ENCODE measurements at regions not wholly inside any gene's neighbourhood (a gene's known extent, or its start where the extent isn't known, plus 50 kb on each side); places are given as distances from the start of the nearest gene placed in this dataset.

DNA sequence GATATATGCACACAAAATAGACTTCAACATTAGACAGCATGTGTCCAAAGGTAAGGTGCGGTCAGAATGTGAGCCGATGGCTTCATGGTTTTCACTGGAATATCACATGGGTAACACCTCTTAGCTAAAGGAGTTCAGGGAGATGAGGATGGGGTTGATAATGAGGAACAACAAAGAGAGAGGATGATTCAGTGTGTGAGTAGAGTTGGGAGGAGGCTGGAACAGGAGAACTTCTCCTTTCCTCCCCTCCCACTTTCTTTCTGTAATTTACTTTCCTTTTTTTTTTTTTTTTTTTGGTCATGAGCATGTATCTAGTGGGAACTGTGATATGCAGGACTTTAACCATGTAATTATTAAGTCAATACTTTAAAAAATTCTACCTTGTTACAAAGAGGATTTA lies 99.4 kb downstream of the FASLG start:
- Histone ChIP-seq H3K4me1 (ENCODE audit: insufficient read depth, poor library complexity, severe bottlenecking) (no peaks in the 10 kb centered on the region), H3K9me3 (ENCODE audit: severe bottlenecking) (no peaks in the 10 kb centered on the region), H3K36me3 (ENCODE audit: low read depth) (no peaks in the 10 kb centered on the region), H3K27ac (ENCODE audit: poor library complexity, severe bottlenecking) (no peak overlapping the region), H3K27me3 (ENCODE audit: insufficient read depth, poor library complexity, severe bottlenecking) (no peaks in the 10 kb centered on the region), H3K4me3 (ENCODE audit: severe bottlenecking) (no peak overlapping the region)
- no peak for ATAC-seq (ENCODE audit: low read depth)
- no peak for DNase-seq (ENCODE audit: low spot score)
- TF ChIP-seq, protein P1, sequence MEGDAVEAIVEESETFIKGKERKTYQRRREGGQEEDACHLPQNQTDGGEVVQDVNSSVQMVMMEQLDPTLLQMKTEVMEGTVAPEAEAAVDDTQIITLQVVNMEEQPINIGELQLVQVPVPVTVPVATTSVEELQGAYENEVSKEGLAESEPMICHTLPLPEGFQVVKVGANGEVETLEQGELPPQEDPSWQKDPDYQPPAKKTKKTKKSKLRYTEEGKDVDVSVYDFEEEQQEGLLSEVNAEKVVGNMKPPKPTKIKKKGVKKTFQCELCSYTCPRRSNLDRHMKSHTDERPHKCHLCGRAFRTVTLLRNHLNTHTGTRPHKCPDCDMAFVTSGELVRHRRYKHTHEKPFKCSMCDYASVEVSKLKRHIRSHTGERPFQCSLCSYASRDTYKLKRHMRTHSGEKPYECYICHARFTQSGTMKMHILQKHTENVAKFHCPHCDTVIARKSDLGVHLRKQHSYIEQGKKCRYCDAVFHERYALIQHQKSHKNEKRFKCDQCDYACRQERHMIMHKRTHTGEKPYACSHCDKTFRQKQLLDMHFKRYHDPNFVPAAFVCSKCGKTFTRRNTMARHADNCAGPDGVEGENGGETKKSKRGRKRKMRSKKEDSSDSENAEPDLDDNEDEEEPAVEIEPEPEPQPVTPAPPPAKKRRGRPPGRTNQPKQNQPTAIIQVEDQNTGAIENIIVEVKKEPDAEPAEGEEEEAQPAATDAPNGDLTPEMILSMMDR (IDR thresholded peaks at IDR 0.05; ENCODE audit: poor library complexity, severe bottlenecking): no peak

- DNase-seq (ENCODE audit: low spot score) (no peak), ATAC-seq (ENCODE audit: low read depth) (no peak)
- no peak overlapping the region for H3K27ac ChIP-seq (ENCODE audit: poor library complexity, severe bottlenecking)
- H3K4me3 ChIP-seq (ENCODE audit: severe bottlenecking): no peak overlapping the region
- no peaks in the 10 kb centered on the region for H3K36me3 ChIP-seq (ENCODE audit: low read depth)
- TF ChIP-seq, protein P1 (IDR thresholded peaks at IDR 0.05; ENCODE audit: poor library complexity, severe bottlenecking): no peak
- no peaks in the 10 kb centered on the region for H3K9me3 ChIP-seq (ENCODE audit: severe bottlenecking)
- H3K4me1 ChIP-seq (ENCODE audit: insufficient read depth, poor library complexity, severe bottlenecking): no peaks in the 10 kb centered on the region
- no peaks in the 10 kb centered on the region for H3K27me3 ChIP-seq (ENCODE audit: insufficient read depth, poor library complexity, severe bottlenecking)
These were observed 101.2 kb downstream of the FASLG start for GRCh38 chr1:172760121-172760520.

DNA sequence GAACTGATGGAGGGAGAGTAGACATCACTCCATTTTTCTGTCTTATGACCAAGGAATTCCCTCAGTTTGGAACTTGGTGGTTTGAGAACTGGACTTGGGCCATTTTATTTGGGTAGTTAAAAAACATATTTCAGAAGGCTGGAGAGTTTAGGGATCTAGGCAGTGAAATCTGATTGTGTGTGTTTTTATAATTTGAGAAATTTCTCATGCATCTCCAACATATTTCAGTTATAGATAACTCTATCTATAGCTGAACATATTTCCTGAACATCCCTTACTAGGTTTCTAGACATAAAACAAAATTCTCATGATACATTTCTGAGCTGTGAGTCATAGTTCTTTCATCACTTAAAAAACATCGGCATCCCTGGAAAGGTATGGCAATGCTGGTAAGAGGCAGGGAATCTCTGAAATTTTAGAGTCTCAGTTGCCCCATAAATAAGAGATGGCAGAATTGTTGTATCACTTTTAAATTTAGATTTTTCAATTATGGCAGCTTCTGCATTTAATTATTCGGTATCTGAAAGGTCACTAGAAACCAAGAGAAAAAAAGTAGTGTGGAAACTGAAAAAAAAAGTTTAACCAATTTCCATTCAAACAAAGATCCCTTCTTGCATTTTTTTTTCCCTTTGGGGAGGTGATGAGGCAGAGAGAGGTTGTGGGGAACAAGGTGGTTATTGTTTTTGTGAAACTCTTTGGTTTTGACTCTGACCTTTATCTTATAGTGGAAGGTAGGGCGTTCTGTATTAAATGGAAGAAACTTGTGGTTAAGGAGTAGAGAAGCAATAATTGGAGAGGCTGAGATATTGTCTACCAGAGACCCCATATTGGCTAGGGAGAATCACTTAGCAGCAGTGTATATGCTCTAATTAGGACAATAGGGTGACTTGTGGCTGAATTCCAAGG lies 102.9 kb downstream of the FASLG start:
- Histone ChIP-seq H3K27me3 (ENCODE audit: insufficient read depth, poor library complexity, severe bottlenecking) (no peaks in the 10 kb centered on the region), H3K4me1 (ENCODE audit: insufficient read depth, poor library complexity, severe bottlenecking) (no peaks in the 10 kb centered on the region), H3K9me3 (ENCODE audit: severe bottlenecking) (no peaks in the 10 kb centered on the region), H3K36me3 (ENCODE audit: low read depth) (no peaks in the 10 kb centered on the region), H3K4me3 (ENCODE audit: severe bottlenecking) (no peak overlapping the region), H3K27ac (ENCODE audit: poor library complexity, severe bottlenecking) (no peak overlapping the region)
- ATAC-seq (ENCODE audit: low read depth) (peak; percentile 65), DNase-seq (ENCODE audit: low spot score) (no peak)
- TF ChIP-seq, protein P1 (IDR thresholded peaks at IDR 0.05; ENCODE audit: poor library complexity, severe bottlenecking): no peak

DNA sequence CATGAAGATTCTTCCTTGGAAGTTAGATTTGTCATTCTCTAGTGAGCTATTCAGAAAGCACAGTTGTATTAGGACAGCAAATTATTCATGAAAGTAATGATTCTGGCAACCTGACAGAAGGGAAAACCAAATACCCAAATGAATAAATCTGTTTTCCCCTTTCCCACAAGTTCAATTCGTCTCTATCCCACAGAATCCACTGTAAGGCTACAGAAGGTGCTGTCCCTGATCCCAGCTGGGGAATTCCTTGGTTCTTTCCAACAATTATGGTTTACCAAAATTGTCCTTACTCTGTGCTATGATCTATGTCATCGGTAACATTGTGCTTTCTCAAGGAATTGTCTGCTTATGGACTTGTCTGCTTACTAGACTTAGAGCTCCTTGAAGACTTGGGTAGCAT lies 104.2 kb downstream of the FASLG start:
- TF ChIP-seq, protein P1 (IDR thresholded peaks at IDR 0.05; ENCODE audit: poor library complexity, severe bottlenecking): no peak
- Histone ChIP-seq H3K9me3 (ENCODE audit: severe bottlenecking) (no peaks in the 10 kb centered on the region), H3K27ac (ENCODE audit: poor library complexity, severe bottlenecking) (no peak overlapping the region), H3K27me3 (ENCODE audit: insufficient read depth, poor library complexity, severe bottlenecking) (no peaks in the 10 kb centered on the region), H3K4me3 (ENCODE audit: severe bottlenecking) (no peak overlapping the region), H3K36me3 (ENCODE audit: low read depth) (no peaks in the 10 kb centered on the region), H3K4me1 (ENCODE audit: insufficient read depth, poor library complexity, severe bottlenecking) (no peaks in the 10 kb centered on the region)
- no peak for ATAC-seq (ENCODE audit: low read depth)
- no peak for DNase-seq (ENCODE audit: low spot score)

- TF ChIP-seq, protein P1 (IDR thresholded peaks at IDR 0.05; ENCODE audit: poor library complexity, severe bottlenecking): no peak
- no peak for ATAC-seq (ENCODE audit: low read depth)
These were observed 105.5 kb downstream of the FASLG start for GRCh38 chr1:172764378-172764777.

More at GRCh38 chr1:172764378-172764777, 105.5 kb downstream of the FASLG start:
- no peak overlapping the region for H3K4me3 ChIP-seq (ENCODE audit: severe bottlenecking)
- no peaks in the 10 kb centered on the region for H3K27me3 ChIP-seq (ENCODE audit: insufficient read depth, poor library complexity, severe bottlenecking)
- no peaks in the 10 kb centered on the region for H3K36me3 ChIP-seq (ENCODE audit: low read depth)
- no peaks in the 10 kb centered on the region for H3K9me3 ChIP-seq (ENCODE audit: severe bottlenecking)
- H3K27ac ChIP-seq (ENCODE audit: poor library complexity, severe bottlenecking): no peak overlapping the region
- DNase-seq (ENCODE audit: low spot score): no peak
- H3K4me1 ChIP-seq (ENCODE audit: insufficient read depth, poor library complexity, severe bottlenecking): no peaks in the 10 kb centered on the region
